ENCODE measurements at regions not wholly inside any gene's neighbourhood (a gene's known extent, or its start where the extent isn't known, plus 50 kb on each side); places are given as distances from the start of the nearest gene placed in this dataset.
"Not testable (repeated sequence)": the region's sequence is repeated elsewhere in the genome, so short reads cannot be mapped to it uniquely, and the experiment has no call there.

GRCh38 chr5:32909207-32909606, 198.1 kb downstream of the NPR3 start:
- Histone ChIP-seq H3K9me3 (ENCODE audit: control insufficient read depth in 2 of 2, low read length in 2 of 2) (no peaks in the 10 kb centered on the region), H3K27ac (ENCODE audit: low read depth in 2 of 2, low read length in 2 of 2) (no peak overlapping the region), H3K4me3 (ENCODE audit: low read length in 2 of 2) (no peak overlapping the region), H3K36me3 (ENCODE audit: control insufficient read depth in 2 of 2, insufficient read depth in 2 of 2, low read length in 2 of 2) (no peaks in the 10 kb centered on the region), H3K27me3 (ENCODE audit: control insufficient read depth in 2 of 2, insufficient read depth in 2 of 2, low read length in 2 of 2) (no peaks in the 10 kb centered on the region), H3K4me1 (ENCODE audit: control insufficient read depth in 2 of 2, insufficient read depth in 2 of 2, low read length in 2 of 2) (no peaks in the 10 kb centered on the region), H3K9ac (ENCODE audit: low read depth in 1 of 2, low read length in 2 of 2) (no peak overlapping the region)

- H3K4me3 ChIP-seq (ENCODE audit: low read length in 2 of 2): no peak overlapping the region
- no peaks in the 10 kb centered on the region for H3K27me3 ChIP-seq (ENCODE audit: control insufficient read depth in 2 of 2, insufficient read depth in 2 of 2, low read length in 2 of 2)
- no peak overlapping the region for H3K27ac ChIP-seq (ENCODE audit: low read depth in 2 of 2, low read length in 2 of 2)
- no peaks in the 10 kb centered on the region for H3K4me1 ChIP-seq (ENCODE audit: control insufficient read depth in 2 of 2, insufficient read depth in 2 of 2, low read length in 2 of 2)
- no peaks in the 10 kb centered on the region for H3K36me3 ChIP-seq (ENCODE audit: control insufficient read depth in 2 of 2, insufficient read depth in 2 of 2, low read length in 2 of 2)
- H3K9ac ChIP-seq (ENCODE audit: low read depth in 1 of 2, low read length in 2 of 2): no peak overlapping the region
- H3K9me3 ChIP-seq (ENCODE audit: control insufficient read depth in 2 of 2, low read length in 2 of 2): no peaks in the 10 kb centered on the region
These were observed 205.5 kb downstream of the NPR3 start for GRCh38 chr5:32916648-32917047.

GRCh38 chr5:32928761-32929160, 217.6 kb downstream of the NPR3 start:
- H3K36me3 ChIP-seq (ENCODE audit: control insufficient read depth in 2 of 2, insufficient read depth in 2 of 2, low read length in 2 of 2): no peaks in the 10 kb centered on the region
- H3K27ac ChIP-seq (ENCODE audit: low read depth in 2 of 2, low read length in 2 of 2): no peak overlapping the region
- no peaks in the 10 kb centered on the region for H3K4me1 ChIP-seq (ENCODE audit: control insufficient read depth in 2 of 2, insufficient read depth in 2 of 2, low read length in 2 of 2)
- no peak overlapping the region for H3K9ac ChIP-seq (ENCODE audit: low read depth in 1 of 2, low read length in 2 of 2)
- H3K9me3 ChIP-seq (ENCODE audit: control insufficient read depth in 2 of 2, low read length in 2 of 2): no peaks in the 10 kb centered on the region
- H3K27me3 ChIP-seq (ENCODE audit: control insufficient read depth in 2 of 2, insufficient read depth in 2 of 2, low read length in 2 of 2): no peaks in the 10 kb centered on the region
- no peak overlapping the region for H3K4me3 ChIP-seq (ENCODE audit: low read length in 2 of 2)

- not testable (repeated sequence) for H3K27ac ChIP-seq (ENCODE audit: low read depth in 2 of 2, low read length in 2 of 2); H3K9me3 ChIP-seq (ENCODE audit: control insufficient read depth in 2 of 2, low read length in 2 of 2); H3K36me3 ChIP-seq (ENCODE audit: control insufficient read depth in 2 of 2, insufficient read depth in 2 of 2, low read length in 2 of 2); H3K9ac ChIP-seq (ENCODE audit: low read depth in 1 of 2, low read length in 2 of 2); H3K4me3 ChIP-seq (ENCODE audit: low read length in 2 of 2); H3K4me1 ChIP-seq (ENCODE audit: control insufficient read depth in 2 of 2, insufficient read depth in 2 of 2, low read length in 2 of 2); H3K27me3 ChIP-seq (ENCODE audit: control insufficient read depth in 2 of 2, insufficient read depth in 2 of 2, low read length in 2 of 2)
These were observed 220.3 kb downstream of the NPR3 start for GRCh38 chr5:32931438-32931837.

- Histone ChIP-seq H3K36me3 (ENCODE audit: control insufficient read depth in 2 of 2, insufficient read depth in 2 of 2, low read length in 2 of 2) (no peaks in the 10 kb centered on the region), H3K27ac (ENCODE audit: low read depth in 2 of 2, low read length in 2 of 2) (no peak overlapping the region), H3K9ac (ENCODE audit: low read depth in 1 of 2, low read length in 2 of 2) (no peak overlapping the region), H3K9me3 (ENCODE audit: control insufficient read depth in 2 of 2, low read length in 2 of 2) (no peaks in the 10 kb centered on the region), H3K27me3 (ENCODE audit: control insufficient read depth in 2 of 2, insufficient read depth in 2 of 2, low read length in 2 of 2) (no peaks in the 10 kb centered on the region), H3K4me1 (ENCODE audit: control insufficient read depth in 2 of 2, insufficient read depth in 2 of 2, low read length in 2 of 2) (no peaks in the 10 kb centered on the region), H3K4me3 (ENCODE audit: low read length in 2 of 2) (no peak overlapping the region)
These were observed 221.3 kb downstream of the NPR3 start for GRCh38 chr5:32932241-32932935.

- Histone ChIP-seq H3K27me3 (ENCODE audit: control insufficient read depth in 2 of 2, insufficient read depth in 2 of 2, low read length in 2 of 2) (no peaks in the 10 kb centered on the region), H3K4me1 (ENCODE audit: control insufficient read depth in 2 of 2, insufficient read depth in 2 of 2, low read length in 2 of 2) (no peaks in the 10 kb centered on the region), H3K9me3 (ENCODE audit: control insufficient read depth in 2 of 2, low read length in 2 of 2) (no peaks in the 10 kb centered on the region), H3K9ac (ENCODE audit: low read depth in 1 of 2, low read length in 2 of 2) (no peak overlapping the region), H3K36me3 (ENCODE audit: control insufficient read depth in 2 of 2, insufficient read depth in 2 of 2, low read length in 2 of 2) (no peaks in the 10 kb centered on the region), H3K27ac (ENCODE audit: low read depth in 2 of 2, low read length in 2 of 2) (no peak overlapping the region), H3K4me3 (ENCODE audit: low read length in 2 of 2) (no peak overlapping the region)
These were observed 222.6 kb downstream of the NPR3 start for GRCh38 chr5:32933692-32934091.

- Histone ChIP-seq H3K4me3 (ENCODE audit: low read length in 2 of 2) (no peak overlapping the region), H3K4me1 (ENCODE audit: control insufficient read depth in 2 of 2, insufficient read depth in 2 of 2, low read length in 2 of 2) (no peaks in the 10 kb centered on the region), H3K9me3 (ENCODE audit: control insufficient read depth in 2 of 2, low read length in 2 of 2) (no peaks in the 10 kb centered on the region), H3K9ac (ENCODE audit: low read depth in 1 of 2, low read length in 2 of 2) (no peak overlapping the region), H3K36me3 (ENCODE audit: control insufficient read depth in 2 of 2, insufficient read depth in 2 of 2, low read length in 2 of 2) (no peaks in the 10 kb centered on the region), H3K27me3 (ENCODE audit: control insufficient read depth in 2 of 2, insufficient read depth in 2 of 2, low read length in 2 of 2) (no peaks in the 10 kb centered on the region), H3K27ac (ENCODE audit: low read depth in 2 of 2, low read length in 2 of 2) (no peak overlapping the region)
These were observed 223.4 kb downstream of the NPR3 start for GRCh38 chr5:32934529-32934928.

- Histone ChIP-seq H3K9me3 (ENCODE audit: control insufficient read depth in 2 of 2, low read length in 2 of 2) (no peaks in the 10 kb centered on the region), H3K27ac (ENCODE audit: low read depth in 2 of 2, low read length in 2 of 2) (no peak overlapping the region), H3K9ac (ENCODE audit: low read depth in 1 of 2, low read length in 2 of 2) (no peak overlapping the region), H3K27me3 (ENCODE audit: control insufficient read depth in 2 of 2, insufficient read depth in 2 of 2, low read length in 2 of 2) (no peaks in the 10 kb centered on the region), H3K4me3 (ENCODE audit: low read length in 2 of 2) (no peak overlapping the region), H3K4me1 (ENCODE audit: control insufficient read depth in 2 of 2, insufficient read depth in 2 of 2, low read length in 2 of 2) (no peaks in the 10 kb centered on the region), H3K36me3 (ENCODE audit: control insufficient read depth in 2 of 2, insufficient read depth in 2 of 2, low read length in 2 of 2) (no peaks in the 10 kb centered on the region)
These were observed 224.2 kb downstream of the NPR3 start for GRCh38 chr5:32935283-32935682.

- Histone ChIP-seq H3K27ac (ENCODE audit: low read depth in 2 of 2, low read length in 2 of 2) (no peak overlapping the region), H3K27me3 (ENCODE audit: control insufficient read depth in 2 of 2, insufficient read depth in 2 of 2, low read length in 2 of 2) (no peaks in the 10 kb centered on the region), H3K9me3 (ENCODE audit: control insufficient read depth in 2 of 2, low read length in 2 of 2) (no peaks in the 10 kb centered on the region), H3K36me3 (ENCODE audit: control insufficient read depth in 2 of 2, insufficient read depth in 2 of 2, low read length in 2 of 2) (no peaks in the 10 kb centered on the region), H3K4me3 (ENCODE audit: low read length in 2 of 2) (no peak overlapping the region), H3K4me1 (ENCODE audit: control insufficient read depth in 2 of 2, insufficient read depth in 2 of 2, low read length in 2 of 2) (no peaks in the 10 kb centered on the region), H3K9ac (ENCODE audit: low read depth in 1 of 2, low read length in 2 of 2) (no peak overlapping the region)
These were observed 225.2 kb downstream of the NPR3 start for GRCh38 chr5:32936329-32936728.

GRCh38 chr5:32942225-32942989, 231.3 kb downstream of the NPR3 start:
- H3K9ac ChIP-seq (ENCODE audit: low read depth in 1 of 2, low read length in 2 of 2): no peak overlapping the region
- H3K4me1 ChIP-seq (ENCODE audit: control insufficient read depth in 2 of 2, insufficient read depth in 2 of 2, low read length in 2 of 2): no peaks in the 10 kb centered on the region
- H3K9me3 ChIP-seq (ENCODE audit: control insufficient read depth in 2 of 2, low read length in 2 of 2): no peaks in the 10 kb centered on the region
- no peaks in the 10 kb centered on the region for H3K27me3 ChIP-seq (ENCODE audit: control insufficient read depth in 2 of 2, insufficient read depth in 2 of 2, low read length in 2 of 2)
- H3K36me3 ChIP-seq (ENCODE audit: control insufficient read depth in 2 of 2, insufficient read depth in 2 of 2, low read length in 2 of 2): no peaks in the 10 kb centered on the region
- H3K4me3 ChIP-seq (ENCODE audit: low read length in 2 of 2): no peak overlapping the region
- H3K27ac ChIP-seq (ENCODE audit: low read depth in 2 of 2, low read length in 2 of 2): no peak overlapping the region

Measured in mucosa of rectum (tissue), 2 donors.